Left lung (tissue), 4 donors: ENCODE measurements at regions not wholly inside any gene's neighbourhood (a gene's known extent, or its start where the extent isn't known, plus 50 kb on each side); places are given as distances from the start of the nearest gene placed in this dataset.

Source experiments
- ATAC-seq: fragments of 200-7000 bp; cut with Tn5 transposase; one replicate; pipeline ENCODE4 v1.9.1; 2020; ENCODE audit warnings: moderate library complexity
- DNase-seq, 4 donors: peaks; one replicate each; pipeline ENCODE4 v3.0.0-alpha.2; 2013 to 2020
- H3K27ac ChIP-seq, 2 donors: fragments of 200-600 bp; sonication (generic) in 1 of 2; one replicate each; pipeline versions ENCODE4 v1.5.0 to v1.8.0; 2020 to 2021
- H3K27me3 ChIP-seq, 2 donors: fragments of 200-600 bp; sonication (generic) in 1 of 2; one replicate each; pipeline versions ENCODE4 v1.5.0 to v1.8.0; 2020 to 2021
- H3K36me3 ChIP-seq, 2 donors: fragments of 200-600 bp; sonication (generic) in 1 of 2; one replicate each; pipeline versions ENCODE4 v1.5.0 to v1.8.0; 2020 to 2021
- H3K4me1 ChIP-seq, 2 donors: fragments of 200-600 bp; one replicate each; pipeline ENCODE4 v1.8.0; 2021
- H3K4me3 ChIP-seq, 2 donors: fragments of 200-600 bp; sonication (generic) in 1 of 2; one replicate each; pipeline versions ENCODE4 v1.5.0 to v1.8.0; 2020 to 2021; ENCODE audit warnings: mild to moderate bottlenecking in 1 of 2
- H3K9me3 ChIP-seq, 2 donors: fragments of 200-600 bp; sonication (generic) in 1 of 2; one replicate each; pipeline versions ENCODE4 v1.5.0 to v1.8.0; 2020 to 2021
- CTCF ChIP-seq, 2 donors: fragments of 200-600 bp; sonication (generic) in 1 of 2; IDR thresholded peaks; one replicate each; pipeline versions ENCODE4 v1.5.0 to v1.8.0; 2021; ENCODE audit warnings: antibody characterized with exemption in 2 of 2
- intact Hi-C, 2 donors: fragments of 100-400 bp; cut with DNase I; formaldehyde crosslinking; loops; one replicate each; pipeline versions ENCODE4 v1.11.2 to v1.14.2; 2022
- donor health status: DM: no; HTN: yes; CAD: no.
- donor health status: DM: no; HTN: no; CAD: no.

- no peaks in the 10 kb centered on the region for H3K27me3 ChIP-seq
- no peak for TF ChIP-seq CTCF (IDR thresholded peaks at IDR 0.05)
- H3K4me1 ChIP-seq = no peaks in the 10 kb centered on the region
- H3K27ac ChIP-seq = no peak overlapping the region
- intact Hi-C loops = no loop called here
- DNase-seq (no peak), ATAC-seq (no peak)
- no peaks in the 10 kb centered on the region for H3K36me3 ChIP-seq
- H3K4me3 ChIP-seq = no peak overlapping the region
- peaks cover 0 to 31% of the 10 kb centered on the region in 2 donors for H3K9me3 ChIP-seq
Observed at GRCh38 chr5:2958976-2959375, 207.5 kb upstream of the IRX2 start.

- H3K27ac ChIP-seq = no peak overlapping the region
- intact Hi-C loops = no loop called here
- no peak overlapping the region for H3K4me3 ChIP-seq
- DNase-seq (no peak), ATAC-seq (no peak)
- no peaks in the 10 kb centered on the region for H3K4me1 ChIP-seq
- no peaks in the 10 kb centered on the region for H3K36me3 ChIP-seq
- no peaks in the 10 kb centered on the region for H3K27me3 ChIP-seq
- TF ChIP-seq CTCF (IDR thresholded peaks at IDR 0.05) = no peak
- peaks cover 0 to 2% of the 10 kb centered on the region in 2 donors for H3K9me3 ChIP-seq
Observed at GRCh38 chr5:2948875-2949274, 197.4 kb upstream of the IRX2 start.

GRCh38 chr5:2946315-2946714, 194.8 kb upstream of the IRX2 start:
- no peak for TF ChIP-seq CTCF (IDR thresholded peaks at IDR 0.05)

GRCh38 chr5:2936413-2936812, 184.9 kb upstream of the IRX2 start:
- H3K27ac ChIP-seq = no peak overlapping the region
- H3K36me3 ChIP-seq = no peaks in the 10 kb centered on the region
- no peak for TF ChIP-seq CTCF (IDR thresholded peaks at IDR 0.05)
- intact Hi-C loops = no loop called here
- ATAC-seq = no peak
- H3K27me3 ChIP-seq = no peaks in the 10 kb centered on the region
- H3K4me3 ChIP-seq = no peak overlapping the region
- no peaks in the 10 kb centered on the region for H3K4me1 ChIP-seq
- peaks cover 0 to 29% of the 10 kb centered on the region in 2 donors for H3K9me3 ChIP-seq
- no peak for DNase-seq

More at GRCh38 chr5:2946315-2946714, 194.8 kb upstream of the IRX2 start:
- H3K4me3 ChIP-seq = no peak overlapping the region
- DNase-seq (no peak), ATAC-seq (no peak)
- H3K9me3 ChIP-seq = peaks cover 0 to 18% of the 10 kb centered on the region in 2 donors
- no peaks in the 10 kb centered on the region for H3K27me3 ChIP-seq
- intact Hi-C loops = no loop called here
- H3K27ac ChIP-seq = no peak overlapping the region
- H3K36me3 ChIP-seq = no peaks in the 10 kb centered on the region
- no peaks in the 10 kb centered on the region for H3K4me1 ChIP-seq

- Histone ChIP-seq H3K9me3 (peaks cover 0 to 9% of the 10 kb centered on the region in 2 donors), H3K4me3 (no peak overlapping the region), H3K36me3 (no peaks in the 10 kb centered on the region), H3K4me1 (no peaks in the 10 kb centered on the region), H3K27me3 (no peaks in the 10 kb centered on the region), H3K27ac (no peak overlapping the region)
- peak in 1 of 4 donors; percentile 24 for DNase-seq
- no peak for TF ChIP-seq CTCF (IDR thresholded peaks at IDR 0.05)
- ATAC-seq = no peak
- intact Hi-C loops = no loop called here
Observed at GRCh38 chr5:2929779-2930178, 178.3 kb upstream of the IRX2 start.
